Mesenchymal stem cell (in vitro differentiated cells and primary cell): ENCODE measurements at regions not wholly inside any gene's neighbourhood (a gene's known extent, or its start where the extent isn't known, plus 50 kb on each side); places are given as distances from the start of the nearest gene placed in this dataset.

Experiments used
- DNase-seq: peaks from one replicate; pipeline ENCODE4 v3.0.0-alpha.2; 2013
- H2AFZ ChIP-seq: one replicate; pipeline ENCODE4 v1.6.1; 2013; ENCODE audit warnings: low read depth, mild to moderate bottlenecking, control low read depth, inconsistent platforms, low read length, moderate library complexity
- H2AK5ac ChIP-seq: 2 replicates; pipeline ENCODE4 v1.6.1; 2013; ENCODE audit warnings: low read length, moderate library complexity, mild to moderate bottlenecking, inconsistent platforms; ENCODE audit not compliant: severe bottlenecking
- H2BK120ac ChIP-seq: one replicate; pipeline ENCODE4 v1.6.1; 2013; ENCODE audit warnings: low read depth, mild to moderate bottlenecking, inconsistent platforms, low read length, moderate library complexity
- H2BK12ac ChIP-seq, 2 experiments: one replicate each; pipeline ENCODE4 v1.6.1; 2013; ENCODE audit warnings: inconsistent platforms in 2 of 2, low read length in 2 of 2, mild to moderate bottlenecking in 2 of 2, moderate library complexity in 2 of 2, control low read depth in 1 of 2
- H2BK15ac ChIP-seq: one replicate; pipeline ENCODE4 v1.6.1; 2013; ENCODE audit warnings: mild to moderate bottlenecking, low read depth, inconsistent platforms; ENCODE audit not compliant: poor library complexity, severe bottlenecking
- H2BK5ac ChIP-seq: 2 replicates; pipeline ENCODE4 v1.6.1; 2013; ENCODE audit warnings: low read depth, mild to moderate bottlenecking, low read length, control low read depth, inconsistent platforms; ENCODE audit not compliant: poor library complexity, severe bottlenecking
- H3K14ac ChIP-seq, 2 experiments: one replicate each; pipeline ENCODE4 v1.6.1; 2013; ENCODE audit warnings: inconsistent platforms in 2 of 2, low read length in 2 of 2, control low read depth in 1 of 2, mild to moderate bottlenecking in 1 of 2, moderate library complexity in 1 of 2
- H3K18ac ChIP-seq, 2 experiments: one replicate each; pipeline ENCODE4 v1.6.1; 2013; ENCODE audit warnings: inconsistent platforms in 2 of 2, low read length in 2 of 2, control low read depth in 1 of 2, low read depth in 1 of 2, mild to moderate bottlenecking in 1 of 2
- H3K23ac ChIP-seq, 2 experiments: one replicate each; pipeline ENCODE4 v1.6.1; 2013; ENCODE audit warnings: inconsistent platforms in 2 of 2, low read length in 2 of 2, mild to moderate bottlenecking in 2 of 2, moderate library complexity in 2 of 2, control low read depth in 1 of 2
- H3K27ac ChIP-seq: 2 replicates; pipeline ENCODE4 v1.5.1; 2013; ENCODE audit warnings: mild to moderate bottlenecking, moderate library complexity, low read length, control low read depth, inconsistent platforms; ENCODE audit not compliant: poor library complexity, severe bottlenecking
- H3K27me3 ChIP-seq, 2 experiments: 2 replicates each; pipeline versions ENCODE4 v1.6.1 to v1.7.0; 2013; ENCODE audit warnings: low read length in 2 of 2, mild to moderate bottlenecking in 2 of 2, moderate library complexity in 2 of 2, control low read depth in 1 of 2, inconsistent platforms in 1 of 2; ENCODE audit not compliant: control insufficient read depth in 1 of 2, insufficient read depth in 1 of 2
- H3K36me3 ChIP-seq, 2 experiments: 2 replicates each; pipeline versions ENCODE4 v1.6.1 to v1.7.0; 2013; ENCODE audit warnings: low read length in 2 of 2, control low read depth in 1 of 2, inconsistent platforms in 1 of 2, low read depth in 1 of 2, mild to moderate bottlenecking in 1 of 2; ENCODE audit not compliant: insufficient read depth in 2 of 2, control insufficient read depth in 1 of 2
- H3K4ac ChIP-seq, 2 experiments: one replicate each; pipeline ENCODE4 v1.6.1; 2013; ENCODE audit warnings: inconsistent platforms in 2 of 2, low read length in 2 of 2, mild to moderate bottlenecking in 2 of 2, moderate library complexity in 2 of 2, control low read depth in 1 of 2, low read depth in 1 of 2
- H3K4me1 ChIP-seq: 2 replicates; pipeline ENCODE4 v1.6.1; 2013; ENCODE audit warnings: low read depth, low read length, control low read depth; ENCODE audit not compliant: control insufficient read depth, insufficient read depth
- H3K4me2 ChIP-seq: 2 replicates; pipeline ENCODE4 v1.6.1; 2013; ENCODE audit warnings: low read length, mild to moderate bottlenecking, inconsistent platforms; ENCODE audit not compliant: poor library complexity, severe bottlenecking
- H3K4me3 ChIP-seq, 2 experiments: 2 replicates each; pipeline versions ENCODE4 v1.5.1 to v1.7.0; 2013; ENCODE audit warnings: low read length in 2 of 2, mild to moderate bottlenecking in 2 of 2, control low read depth in 1 of 2, low read depth in 1 of 2; ENCODE audit not compliant: insufficient read depth in 1 of 2
- H3K79me1 ChIP-seq: replicated peaks from 2 replicates; pipeline ENCODE4 v1.6.1; 2013; ENCODE audit warnings: mild to moderate bottlenecking, control low read depth, low read length, inconsistent platforms; ENCODE audit not compliant: poor library complexity, severe bottlenecking
- H3K9ac ChIP-seq: 2 replicates; pipeline ENCODE4 v1.7.0; 2013; ENCODE audit warnings: mild to moderate bottlenecking, low read length, moderate library complexity
- H3K9me3 ChIP-seq: 2 replicates; pipeline ENCODE4 v1.7.0; 2013; ENCODE audit warnings: mild to moderate bottlenecking, low read length; ENCODE audit not compliant: control insufficient read depth
- H4K8ac ChIP-seq: one replicate; pipeline ENCODE4 v1.6.1; 2013; ENCODE audit warnings: inconsistent platforms, mild to moderate bottlenecking, low read length, moderate library complexity
- H4K91ac ChIP-seq: one replicate; pipeline ENCODE4 v1.6.1; 2013; ENCODE audit warnings: mild to moderate bottlenecking, low read length, inconsistent platforms
- whole genome bisulfite sequencing: methylation state at CpG from one replicate; pipeline ENCODE4 v1.1.7; 2013; ENCODE audit warnings: mixed read lengths; 5-methylcytosine and 5-hydroxymethylcytosine counted together

- Histone ChIP-seq H3K4me1 (no peaks in the 10 kb centered on the region), H3K79me1 (no peaks in the 10 kb centered on the region), H2AK5ac (no peak overlapping the region), H3K36me3 (no peaks in the 10 kb centered on the region), H2BK120ac (no peak overlapping the region), H2AFZ (no peak overlapping the region), H4K91ac (no peak overlapping the region), H2BK5ac (no peak overlapping the region), H3K14ac (no peak overlapping the region), H3K4me3 (no peak overlapping the region), H2BK12ac (no peak overlapping the region), H3K4ac (no peak overlapping the region), H3K18ac (no peak overlapping the region), H3K27me3 (no peaks in the 10 kb centered on the region), H3K4me2 (no peak overlapping the region), H2BK15ac (no peak overlapping the region), H3K9ac (no peak overlapping the region), H4K8ac (no peak overlapping the region), H3K27ac (no peak overlapping the region), H3K23ac (no peak overlapping the region), H3K9me3 (no peaks in the 10 kb centered on the region)
- WGBS = 48% methylated on average over 3 of the region's 5 CpGs
- peak; percentile 48 for DNase-seq
These were observed 739.9 kb upstream of the NR2F2 start for GRCh38 chr15:95590533-95591044.

GRCh38 chr15:95591270-95591669 lies 739.2 kb upstream of the NR2F2 start:
- Histone ChIP-seq H3K4me3 (no peak overlapping the region), H2BK5ac (no peak overlapping the region), H3K23ac (no peak overlapping the region), H2BK120ac (no peak overlapping the region), H3K14ac (no peak overlapping the region), H3K4me2 (no peak overlapping the region), H3K18ac (no peak overlapping the region), H3K36me3 (no peaks in the 10 kb centered on the region), H3K27ac (no peak overlapping the region), H4K8ac (no peak overlapping the region), H3K27me3 (no peaks in the 10 kb centered on the region), H3K79me1 (no peaks in the 10 kb centered on the region), H3K4me1 (no peaks in the 10 kb centered on the region), H2AK5ac (no peak overlapping the region), H3K9ac (no peak overlapping the region), H3K9me3 (no peaks in the 10 kb centered on the region), H2BK15ac (no peak overlapping the region), H2AFZ (no peak overlapping the region), H2BK12ac (no peak overlapping the region), H3K4ac (no peak overlapping the region), H4K91ac (no peak overlapping the region)
- 95% methylated on average over 2 of the region's 5 CpGs for WGBS
- no peak for DNase-seq

DNA sequence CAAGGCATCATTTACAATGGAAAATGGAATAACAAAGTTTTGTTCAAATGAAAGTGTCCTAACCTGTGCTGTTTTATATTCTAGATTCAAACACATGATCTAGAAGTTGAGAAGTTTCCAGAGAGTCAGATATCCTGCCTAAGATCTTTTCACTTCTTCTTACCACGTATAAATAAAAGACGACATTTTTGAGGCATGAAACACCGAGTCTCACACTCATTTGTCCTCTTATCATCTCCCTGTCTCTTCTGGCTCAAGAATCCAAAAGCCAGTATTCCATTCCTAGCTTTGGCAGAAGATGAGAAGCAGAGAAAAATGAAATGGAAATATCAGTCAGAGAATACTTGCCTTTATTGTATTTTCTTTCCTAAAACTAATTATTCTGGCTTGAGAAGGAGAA lies 738.6 kb upstream of the NR2F2 start:
- H3K27ac ChIP-seq = no peak overlapping the region
- H2BK12ac ChIP-seq = no peak overlapping the region
- no peaks in the 10 kb centered on the region for H3K79me1 ChIP-seq
- no peak overlapping the region for H3K4ac ChIP-seq
- no peaks in the 10 kb centered on the region for H3K4me1 ChIP-seq
- no peak overlapping the region for H3K4me3 ChIP-seq
- H2AK5ac ChIP-seq = no peak overlapping the region
- H3K23ac ChIP-seq = no peak overlapping the region
- no peak overlapping the region for H4K91ac ChIP-seq
- no peak overlapping the region for H3K18ac ChIP-seq
- no peak overlapping the region for H2AFZ ChIP-seq
- H2BK15ac ChIP-seq = no peak overlapping the region
- H4K8ac ChIP-seq = no peak overlapping the region
- no peak overlapping the region for H3K9ac ChIP-seq
- H2BK5ac ChIP-seq = no peak overlapping the region
- 93% methylated on average over 2 of the region's 3 CpGs for WGBS
- DNase-seq = no peak
- H3K36me3 ChIP-seq = no peaks in the 10 kb centered on the region
- H3K14ac ChIP-seq = no peak overlapping the region
- no peak overlapping the region for H3K4me2 ChIP-seq
- no peaks in the 10 kb centered on the region for H3K9me3 ChIP-seq
- H3K27me3 ChIP-seq = no peaks in the 10 kb centered on the region
- H2BK120ac ChIP-seq = no peak overlapping the region

- Histone ChIP-seq H4K8ac (no peak overlapping the region), H3K9me3 (no peaks in the 10 kb centered on the region), H3K27ac (no peak overlapping the region), H2AFZ (peak overlapping the region; percentile 58), H3K9ac (no peak overlapping the region), H2BK120ac (no peak overlapping the region), H3K79me1 (no peaks in the 10 kb centered on the region), H2BK15ac (no peak overlapping the region), H3K4me1 (no peaks in the 10 kb centered on the region), H4K91ac (no peak overlapping the region), H3K27me3 (no peaks in the 10 kb centered on the region), H3K4me3 (no peak overlapping the region), H2BK12ac (peak overlapping the region in 1 of 2 experiments; percentile 24), H3K23ac (no peak overlapping the region), H3K4ac (no peak overlapping the region), H3K18ac (no peak overlapping the region), H3K4me2 (no peak overlapping the region), H3K14ac (no peak overlapping the region), H2AK5ac (no peak overlapping the region), H2BK5ac (no peak overlapping the region), H3K36me3 (no peaks in the 10 kb centered on the region)
- DNase-seq = no peak
- WGBS = 89% methylated on average over 3 of the region's 4 CpGs
These were observed 736.0 kb upstream of the NR2F2 start for GRCh38 chr15:95594496-95594895.
